PC-3 (cell line): ENCODE measurements at regions not wholly inside any gene's neighbourhood (a gene's known extent, or its start where the extent isn't known, plus 50 kb on each side); places are given as distances from the start of the nearest gene placed in this dataset.

Experiments used
- CTCF ChIP-seq: fragments of 300-600 bp; sonication (generic); conservative IDR thresholded peaks from 2 replicates; pipeline ENCODE4 v1.5.1; 2017; ENCODE audit warnings: antibody characterized with exemption, low read depth, mild to moderate bottlenecking, low read length
- EZH2 ChIP-seq: fragments of 300-600 bp; sonication (generic); IDR thresholded peaks from one replicate; pipeline ENCODE4 v1.6.1; 2017; ENCODE audit warnings: antibody characterized with exemption, mild to moderate bottlenecking, low read length; ENCODE audit not compliant: unreplicated experiment

- TF ChIP-seq CTCF (no peak), EZH2 (no peak)
These were observed 767.2 kb downstream of the VRK1 start for GRCh38 chr14:97564334-97564733.
